Caki2 (cell line): ENCODE measurements at regions not wholly inside any gene's neighbourhood (a gene's known extent, or its start where the extent isn't known, plus 50 kb on each side); places are given as distances from the start of the nearest gene placed in this dataset.
"Not testable (repeated sequence)": the region's sequence is repeated elsewhere in the genome, so short reads cannot be mapped to it uniquely, and the experiment has no call there.

Source experiments
- DNase-seq: peaks from one replicate; pipeline ENCODE4 v3.0.0-alpha.2; 2015; ENCODE audit warnings: low read depth
- in situ Hi-C: cut with HindIII; loops from 2 replicates; pipeline ENCODE4 v1.10.0; 2016; ENCODE audit warnings: low sequenced_read_pairs, low pct_unique_long_range_greater_than_20kb, mixed read lengths

GRCh38 chr11:60592601-60593000, 77.4 kb downstream of the MS4A13 start:
- in situ Hi-C loops = no loop called here
- DNase-seq = no peak

DNA sequence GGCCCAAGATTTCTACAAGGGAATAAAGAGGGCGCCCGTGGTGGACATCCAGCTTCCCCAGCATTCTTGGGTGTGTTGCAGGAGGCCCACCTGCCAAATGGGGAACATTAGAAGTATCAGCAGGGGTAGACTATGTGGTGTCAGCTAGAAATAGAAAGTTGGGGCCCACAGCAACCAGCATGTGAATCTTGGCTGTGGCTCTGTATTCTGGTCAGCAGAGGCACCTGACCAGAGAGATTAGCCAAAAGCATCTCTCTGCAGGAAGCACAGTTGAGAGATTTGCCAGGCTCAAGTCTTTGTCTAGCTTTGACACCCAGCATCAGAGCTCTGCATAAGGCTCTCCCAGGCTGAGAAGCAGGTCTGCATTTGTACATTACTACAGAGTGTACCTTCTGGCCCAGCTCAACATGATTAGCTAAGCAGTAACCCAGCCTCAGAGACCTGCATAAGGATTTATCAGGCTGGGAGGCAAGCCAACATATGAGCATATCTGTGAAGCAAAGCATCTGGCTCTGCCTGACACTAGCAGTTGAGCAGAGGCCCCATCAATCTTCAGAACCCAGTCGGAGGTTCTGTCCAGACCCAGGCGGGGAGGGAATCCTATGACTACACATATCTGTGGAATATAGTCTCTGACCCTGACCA, 79.9 kb downstream of the MS4A13 start:
- in situ Hi-C loops = no loop called here
- DNase-seq = no peak

- no peak for DNase-seq
- in situ Hi-C loops = no loop called here
Observed at GRCh38 chr11:60607483-60607882, 91.9 kb upstream of the MS4A8 start.

DNA sequence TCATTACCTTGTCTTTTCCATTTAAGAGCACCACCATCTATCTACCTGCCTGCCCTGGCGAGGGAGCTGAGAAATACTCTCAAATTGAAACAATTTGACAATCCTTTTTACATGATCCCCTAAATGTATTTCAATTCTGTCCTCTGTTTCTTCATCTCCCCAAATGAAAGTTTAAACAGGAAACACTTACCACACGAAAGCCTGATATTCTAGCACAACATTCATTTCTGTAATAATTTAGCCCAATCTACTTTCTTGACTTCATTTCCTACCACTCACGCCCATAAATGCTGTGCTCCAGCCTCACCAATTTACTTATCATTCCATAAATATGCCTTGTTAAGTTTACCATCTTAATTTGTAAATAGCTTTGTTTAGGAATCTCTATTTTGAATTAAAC, 89.8 kb upstream of the MS4A8 start:
- in situ Hi-C loops = no loop called here
- DNase-seq = no peak

DNA sequence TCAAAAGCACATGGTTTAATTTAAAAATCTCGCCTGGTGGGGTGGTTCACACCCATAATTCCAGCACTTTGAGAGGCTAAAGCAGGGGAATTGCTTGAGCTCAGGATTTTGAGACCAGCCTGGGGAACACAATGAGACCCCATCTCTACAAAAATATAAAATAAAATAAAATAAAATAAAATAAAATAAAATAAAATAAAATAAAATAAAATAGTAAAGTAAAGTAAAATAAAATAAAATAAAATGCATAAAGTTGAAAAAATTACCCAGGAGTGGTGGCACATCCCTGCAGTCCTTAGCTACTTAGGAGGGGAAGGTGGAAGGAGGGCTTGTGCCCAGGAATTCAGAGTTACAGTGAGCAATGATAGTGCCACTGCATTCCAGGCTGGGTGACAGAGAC, 88.7 kb upstream of the MS4A8 start:
- in situ Hi-C loops = no loop called here
- DNase-seq = no peak

- in situ Hi-C loops = no loop called here
- DNase-seq = no peak
Observed at GRCh38 chr11:60615497-60615896, 83.9 kb upstream of the MS4A8 start.

GRCh38 chr11:60621940-60622339, 77.5 kb upstream of the MS4A8 start:
- DNase-seq, in situ Hi-C loops: not testable (repeated sequence)

DNA sequence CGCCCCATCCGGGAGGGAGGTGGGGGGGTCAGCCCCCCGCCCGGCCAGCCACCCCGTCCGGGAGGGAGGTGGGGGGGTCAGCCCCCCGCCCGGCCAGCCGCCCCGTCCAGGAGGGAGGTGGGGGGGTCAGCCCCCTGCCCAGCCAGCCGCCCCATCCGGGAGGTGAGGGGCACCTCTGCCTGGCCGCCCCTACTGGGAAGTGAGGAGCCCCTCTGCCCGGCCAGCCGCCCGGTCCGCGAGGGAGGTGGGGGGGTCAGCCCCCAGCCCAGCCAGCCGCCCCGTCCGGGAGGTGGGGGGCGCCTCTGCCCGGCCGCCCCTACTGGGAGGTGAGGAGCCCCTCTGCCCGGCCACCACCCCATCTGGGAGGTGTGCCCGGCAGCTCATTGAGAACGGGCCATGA, 76.6 kb upstream of the MS4A8 start:
- in situ Hi-C loops = not testable (repeated sequence)

GRCh38 chr11:60625262-60625661, 74.2 kb upstream of the MS4A8 start:
- in situ Hi-C loops = no loop called here
- peak; percentile 11 for DNase-seq

More for the DNA sequence above, 76.6 kb upstream of the MS4A8 start:
- not testable (repeated sequence) for DNase-seq

- in situ Hi-C loops = no loop called here
- no peak for DNase-seq
Observed at GRCh38 chr11:60629399-60629798, 70.0 kb upstream of the MS4A8 start.

DNA sequence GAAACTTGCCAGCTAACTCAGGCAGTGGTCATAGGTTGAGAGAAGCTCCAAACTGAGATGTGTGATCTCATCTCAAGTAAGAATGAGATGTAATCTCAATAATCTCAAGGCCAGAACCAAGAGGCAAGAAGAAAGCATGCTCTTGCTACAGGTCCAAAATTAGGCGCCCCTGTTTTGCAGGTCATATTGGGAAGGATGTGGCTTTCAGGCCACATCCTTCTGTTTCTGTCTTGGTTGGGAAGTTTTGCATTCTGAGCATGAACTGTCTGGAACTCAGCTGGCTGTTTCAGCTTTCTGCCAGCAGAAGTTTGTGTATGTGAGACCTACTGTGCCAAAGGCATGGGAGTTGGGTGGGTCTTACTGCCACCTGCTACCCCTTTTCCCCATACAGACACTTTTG, 67.5 kb upstream of the MS4A8 start:
- in situ Hi-C loops = no loop called here

GRCh38 chr11:60633645-60634044, 65.8 kb upstream of the MS4A8 start:
- DNase-seq = no peak

More for the DNA sequence above, 67.5 kb upstream of the MS4A8 start:
- DNase-seq = no peak

DNA sequence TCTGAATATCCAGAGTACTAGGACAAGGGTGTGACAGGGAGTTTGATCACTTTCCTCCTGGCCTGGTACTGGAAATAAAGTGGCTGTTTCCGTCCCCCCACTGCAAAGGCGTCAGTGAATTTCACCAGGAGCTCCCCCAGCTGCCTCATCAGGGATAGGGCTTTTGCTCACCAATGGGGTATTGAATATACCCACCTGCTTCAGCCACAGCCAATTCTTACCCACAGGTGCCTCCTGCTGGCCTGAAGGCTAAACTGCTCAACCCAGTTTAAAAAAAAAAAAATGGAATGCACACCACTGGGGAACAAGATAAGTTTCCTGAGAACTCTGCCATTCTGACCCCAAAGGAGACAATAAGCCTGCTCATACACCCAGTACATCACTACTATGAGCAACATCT, 65.3 kb upstream of the MS4A8 start:
- no peak for DNase-seq
- in situ Hi-C loops = no loop called here

More at GRCh38 chr11:60633645-60634044, 65.8 kb upstream of the MS4A8 start:
- in situ Hi-C loops = no loop called here

- DNase-seq = no peak
- in situ Hi-C loops = no loop called here
Observed at GRCh38 chr11:60641940-60642339, 57.5 kb upstream of the MS4A8 start.

DNA sequence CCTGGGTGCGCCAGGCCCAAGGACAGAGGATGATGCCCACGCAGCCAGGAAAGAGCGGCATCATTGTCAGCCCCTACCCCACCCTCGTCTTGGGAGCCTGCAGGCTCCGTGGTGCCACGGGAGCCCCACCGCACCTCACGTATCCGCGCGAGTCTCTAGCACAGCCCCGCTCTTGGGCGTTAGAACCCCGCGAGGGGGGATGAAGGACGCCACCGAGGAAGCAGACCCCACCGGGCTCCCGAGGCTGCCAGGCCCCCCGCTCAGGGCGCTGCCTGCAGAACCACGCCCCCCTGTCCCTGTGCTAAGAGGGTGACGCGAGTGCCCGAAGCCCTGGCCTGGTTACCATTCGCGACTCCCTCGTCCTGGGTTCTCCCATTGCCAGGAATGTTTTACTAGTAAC, 52.3 kb upstream of the MS4A8 start:
- in situ Hi-C loops = no loop called here
- no peak for DNase-seq
